ENCODE measurements at regions not wholly inside any gene's neighbourhood (a gene's known extent, or its start where the extent isn't known, plus 50 kb on each side); places are given as distances from the start of the nearest gene placed in this dataset.

- DNase-seq = no peak
Measured at GRCh38 chr1:224505454-224506093, 71.0 kb upstream of the WDR26 start.

GRCh38 chr1:224506141-224506814 is 71.7 kb upstream of the WDR26 start:
- DNase-seq = no peak

GRCh38 chr1:224507771-224508523 is 73.3 kb upstream of the WDR26 start:
- no peak for DNase-seq

GRCh38 chr1:224509907-224510306 is 75.3 kb upstream of the WDR26 start:
- DNase-seq = no peak

- no peak for DNase-seq
Measured at GRCh38 chr1:224510880-224511645, 76.5 kb upstream of the WDR26 start.

GRCh38 chr1:224512600-224513151 is 78.1 kb upstream of the WDR26 start:
- DNase-seq = no peak

GRCh38 chr1:224513383-224513782 is 78.8 kb upstream of the WDR26 start:
- no peak for DNase-seq

GRCh38 chr1:224513787-224514209 is 79.2 kb upstream of the WDR26 start:
- DNase-seq = peak; percentile 71 to 79

GRCh38 chr1:224517171-224517570 is 82.6 kb upstream of the WDR26 start:
- DNase-seq = no peak

- no peak for DNase-seq
Measured at GRCh38 chr1:224518528-224518927, 83.9 kb upstream of the WDR26 start.

GRCh38 chr1:224519874-224520273 is 85.3 kb upstream of the WDR26 start:
- no peak for DNase-seq

GRCh38 chr1:224520808-224521207 is 86.2 kb upstream of the WDR26 start:
- DNase-seq = no peak

- no peak for DNase-seq
Measured at GRCh38 chr1:224521904-224522734, 87.5 kb upstream of the WDR26 start.

GRCh38 chr1:224523676-224524075 is 89.1 kb upstream of the WDR26 start:
- DNase-seq = no peak

- no peak for DNase-seq
Measured at GRCh38 chr1:224524679-224525078, 90.1 kb upstream of the WDR26 start.

GRCh38 chr1:224525411-224526040 is 90.6 kb upstream of the CNIH3 start:
- no peak for DNase-seq

- DNase-seq = no peak
Measured at GRCh38 chr1:224526771-224527170, 89.3 kb upstream of the CNIH3 start.

- DNase-seq = no peak
Measured at GRCh38 chr1:224528900-224529299, 87.2 kb upstream of the CNIH3 start.

- no peak for DNase-seq
Measured at GRCh38 chr1:224529844-224530243, 86.3 kb upstream of the CNIH3 start.

GRCh38 chr1:224533517-224533916 is 82.6 kb upstream of the CNIH3 start:
- DNase-seq = no peak

GRCh38 chr1:224534731-224535130 is 81.4 kb upstream of the CNIH3 start:
- no peak for DNase-seq
